ENCODE measurements at regions not wholly inside any gene's neighbourhood (a gene's known extent, or its start where the extent isn't known, plus 50 kb on each side); places are given as distances from the start of the nearest gene placed in this dataset.
A peak's percentile ranks its signal among the peaks of the same experiment; 100 is the strongest.

DNA sequence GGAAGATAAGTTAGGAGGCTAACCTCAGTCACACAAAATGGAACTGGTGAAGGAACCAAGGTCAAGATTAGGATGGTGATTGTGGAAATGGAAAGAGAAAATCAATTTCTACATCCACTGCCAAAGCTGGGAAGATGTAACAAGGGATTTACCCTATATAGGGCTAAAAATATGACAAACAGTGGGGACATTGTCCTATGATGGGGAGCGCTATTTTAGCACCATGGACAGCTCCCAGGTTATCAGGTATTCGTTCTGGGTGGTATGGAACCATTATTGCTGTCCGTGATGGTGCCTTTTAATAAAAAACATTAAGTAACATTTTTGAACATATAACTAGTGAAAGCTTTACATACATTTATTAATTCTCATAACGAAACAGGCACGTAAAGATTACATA lies 124.0 kb downstream of the NDUFA12 start:
- no peaks in the 10 kb centered on the region for H3K36me3 Mint-ChIP-seq
- peak in 1 of 2 donors; percentile 49 for DNase-seq

GRCh38 chr12:94875525-94875924 lies 128.0 kb downstream of the NDUFA12 start:
- intact Hi-C loops (cut with micrococcal nuclease) = loop anchor here (10.0 kb wide), 1 partner anchor 109 kb away; no protein-coding TSS in a partner anchor
- Mint-ChIP-seq H3K36me3 (no peaks in the 10 kb centered on the region), H3K9me3 (peaks cover 0 to 2% of the 10 kb centered on the region in 2 donors), H3K27me3 (ENCODE audit: low read depth in 2 of 2) (peaks cover 57 to 72% of the 10 kb centered on the region in 2 donors), H3K4me1 (peaks cover 10 to 22% of the 10 kb centered on the region in 2 donors), H3K27ac (no peak overlapping the region), H3K4me3 (peak overlapping the region; percentile 45)
- Histone ChIP-seq H3K36me3 (ENCODE audit: control insufficient read depth, insufficient read depth, low read length) (no peaks in the 10 kb centered on the region), H3K27me3 (ENCODE audit: control insufficient read depth, insufficient read depth, low read length) (peaks cover 35% of the 10 kb centered on the region), H3K4me3 (ENCODE audit: low read length) (no peak overlapping the region), H3K4me1 (ENCODE audit: control insufficient read depth, insufficient read depth, low read length) (peaks cover 14% of the 10 kb centered on the region), H3K9me3 (ENCODE audit: control insufficient read depth, insufficient read depth, low read length) (no peaks in the 10 kb centered on the region), H3K27ac (ENCODE audit: low read length) (no peak overlapping the region)
- WGBS (ENCODE audit: insufficient coverage) = 23% methylated on average over 4 of the region's 5 CpGs
- TF ChIP-seq, protein P1, sequence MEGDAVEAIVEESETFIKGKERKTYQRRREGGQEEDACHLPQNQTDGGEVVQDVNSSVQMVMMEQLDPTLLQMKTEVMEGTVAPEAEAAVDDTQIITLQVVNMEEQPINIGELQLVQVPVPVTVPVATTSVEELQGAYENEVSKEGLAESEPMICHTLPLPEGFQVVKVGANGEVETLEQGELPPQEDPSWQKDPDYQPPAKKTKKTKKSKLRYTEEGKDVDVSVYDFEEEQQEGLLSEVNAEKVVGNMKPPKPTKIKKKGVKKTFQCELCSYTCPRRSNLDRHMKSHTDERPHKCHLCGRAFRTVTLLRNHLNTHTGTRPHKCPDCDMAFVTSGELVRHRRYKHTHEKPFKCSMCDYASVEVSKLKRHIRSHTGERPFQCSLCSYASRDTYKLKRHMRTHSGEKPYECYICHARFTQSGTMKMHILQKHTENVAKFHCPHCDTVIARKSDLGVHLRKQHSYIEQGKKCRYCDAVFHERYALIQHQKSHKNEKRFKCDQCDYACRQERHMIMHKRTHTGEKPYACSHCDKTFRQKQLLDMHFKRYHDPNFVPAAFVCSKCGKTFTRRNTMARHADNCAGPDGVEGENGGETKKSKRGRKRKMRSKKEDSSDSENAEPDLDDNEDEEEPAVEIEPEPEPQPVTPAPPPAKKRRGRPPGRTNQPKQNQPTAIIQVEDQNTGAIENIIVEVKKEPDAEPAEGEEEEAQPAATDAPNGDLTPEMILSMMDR (IDR thresholded peaks at IDR 0.05) = no peak
- DNase-seq (peak in 1 of 2 donors; percentile 35), ATAC-seq (peak in 2 of 3 donors; percentile 52 to 54)

More for the DNA sequence above, 124.0 kb downstream of the NDUFA12 start:
- ATAC-seq = no peak
- Mint-ChIP-seq H3K27ac (no peak overlapping the region), H3K27me3 (ENCODE audit: low read depth in 2 of 2) (peaks cover 34 to 49% of the 10 kb centered on the region in 2 donors), H3K4me1 (peaks cover 2 to 9% of the 10 kb centered on the region in 2 donors), H3K9me3 (peaks cover 0 to 2% of the 10 kb centered on the region in 2 donors), H3K4me3 (no peak overlapping the region)
- TF ChIP-seq, protein P1 (IDR thresholded peaks at IDR 0.05) = no peak
- Histone ChIP-seq H3K27ac (ENCODE audit: low read length) (no peak overlapping the region), H3K4me3 (ENCODE audit: low read length) (no peak overlapping the region), H3K27me3 (ENCODE audit: control insufficient read depth, insufficient read depth, low read length) (peaks cover 17% of the 10 kb centered on the region), H3K9me3 (ENCODE audit: control insufficient read depth, insufficient read depth, low read length) (no peaks in the 10 kb centered on the region), H3K4me1 (ENCODE audit: control insufficient read depth, insufficient read depth, low read length) (peaks cover under 1% of the 10 kb centered on the region), H3K36me3 (ENCODE audit: control insufficient read depth, insufficient read depth, low read length) (no peaks in the 10 kb centered on the region)
- 61% methylated on average over 3 of the region's 5 CpGs for WGBS (ENCODE audit: insufficient coverage)
- intact Hi-C loops (cut with micrococcal nuclease) = loop anchor here (10.0 kb wide), 1 partner anchor 105 kb away; no protein-coding TSS in a partner anchor

DNA sequence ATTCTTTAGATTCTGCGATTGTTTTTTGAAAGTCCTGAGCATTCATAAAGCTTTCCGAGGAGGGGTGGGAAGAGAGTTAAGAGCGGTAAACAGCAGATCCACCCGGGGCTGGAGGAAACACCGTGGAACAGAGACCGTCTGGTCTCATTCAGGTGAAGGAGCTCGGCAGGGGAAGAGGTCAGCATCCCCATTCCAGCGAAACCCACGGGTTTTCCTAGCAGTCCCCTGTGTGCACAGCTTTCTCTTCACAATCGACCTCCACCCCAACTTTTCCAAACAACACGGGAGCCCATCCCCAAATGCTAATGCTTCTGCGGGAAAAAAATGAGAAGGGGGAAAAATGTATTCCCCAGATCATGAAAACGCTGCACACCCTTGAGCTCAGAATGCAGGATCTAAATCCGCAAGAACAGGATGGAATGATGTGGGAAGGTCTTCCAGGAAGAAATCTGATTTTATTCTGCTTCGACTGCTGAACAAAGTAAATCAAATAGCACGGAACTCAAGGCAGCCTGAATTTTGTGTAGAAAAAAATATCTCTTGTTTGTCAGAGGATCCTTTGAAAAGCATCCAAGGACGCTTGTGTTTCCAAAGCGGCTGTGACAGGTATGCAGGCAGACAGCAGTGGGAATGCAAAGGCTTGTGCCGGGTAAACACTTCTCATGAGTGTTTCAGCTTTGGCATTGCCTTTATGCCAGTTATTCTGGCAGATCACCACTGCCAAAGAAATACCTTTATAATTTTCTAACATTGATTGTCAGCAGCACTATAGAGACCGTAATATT lies 128.8 kb downstream of the NDUFA12 start:
- H3K36me3 Mint-ChIP-seq = no peaks in the 10 kb centered on the region
- peaks cover 0 to 2% of the 10 kb centered on the region in 2 donors for H3K9me3 Mint-ChIP-seq
- H3K27me3 Mint-ChIP-seq (ENCODE audit: low read depth in 2 of 2) = peaks cover 58 to 77% of the 10 kb centered on the region in 2 donors
- ATAC-seq (no peak), DNase-seq (no peak)
- Histone ChIP-seq H3K4me3 (ENCODE audit: low read length) (no peak overlapping the region), H3K4me1 (ENCODE audit: control insufficient read depth, insufficient read depth, low read length) (peaks cover 14% of the 10 kb centered on the region), H3K36me3 (ENCODE audit: control insufficient read depth, insufficient read depth, low read length) (no peaks in the 10 kb centered on the region), H3K27ac (ENCODE audit: low read length) (no peak overlapping the region), H3K9me3 (ENCODE audit: control insufficient read depth, insufficient read depth, low read length) (no peaks in the 10 kb centered on the region), H3K27me3 (ENCODE audit: control insufficient read depth, insufficient read depth, low read length) (peaks cover 35% of the 10 kb centered on the region)
- peak overlapping the region; percentile 89 for H3K4me3 Mint-ChIP-seq
- peak overlapping the region in 1 of 2 donors; percentile 15 for H3K27ac Mint-ChIP-seq
- TF ChIP-seq, protein P1 (IDR thresholded peaks at IDR 0.05) = no peak
- WGBS (ENCODE audit: insufficient coverage) = 27% methylated on average over 17 of the region's 20 CpGs
- peaks cover 10 to 22% of the 10 kb centered on the region in 2 donors for H3K4me1 Mint-ChIP-seq
- intact Hi-C loops (cut with micrococcal nuclease) = loop anchor here (10.0 kb wide), 1 partner anchor 110 kb away; no protein-coding TSS in a partner anchor
